Cardiac fibroblast (primary cell): ENCODE measurements at regions not wholly inside any gene's neighbourhood (a gene's known extent, or its start where the extent isn't known, plus 50 kb on each side); places are given as distances from the start of the nearest gene placed in this dataset.

Source experiments
- DNase-seq, 2 donors: peaks; one replicate each; pipeline versions ENCODE4 v3.0.0 to v3.0.0-alpha.2; 2010; ENCODE audit warnings: low read depth in 2 of 2
- H3K4me3 ChIP-seq, 2 donors: replicated peaks in 1 of 2; 1 replicate in 1 of 2; 2 replicates in 1 of 2; pipeline ENCODE4 v1.5.1; 2011; ENCODE audit warnings: low read depth in 2 of 2, low read length in 2 of 2, mild to moderate bottlenecking in 2 of 2, moderate library complexity in 1 of 2
- TF ChIP-seq, protein P1 (sequence below): IDR thresholded peaks from one replicate; pipeline ENCODE4 v1.5.1; 2011; ENCODE audit warnings: low read depth, mild to moderate bottlenecking, low read length, inconsistent platforms

DNA sequence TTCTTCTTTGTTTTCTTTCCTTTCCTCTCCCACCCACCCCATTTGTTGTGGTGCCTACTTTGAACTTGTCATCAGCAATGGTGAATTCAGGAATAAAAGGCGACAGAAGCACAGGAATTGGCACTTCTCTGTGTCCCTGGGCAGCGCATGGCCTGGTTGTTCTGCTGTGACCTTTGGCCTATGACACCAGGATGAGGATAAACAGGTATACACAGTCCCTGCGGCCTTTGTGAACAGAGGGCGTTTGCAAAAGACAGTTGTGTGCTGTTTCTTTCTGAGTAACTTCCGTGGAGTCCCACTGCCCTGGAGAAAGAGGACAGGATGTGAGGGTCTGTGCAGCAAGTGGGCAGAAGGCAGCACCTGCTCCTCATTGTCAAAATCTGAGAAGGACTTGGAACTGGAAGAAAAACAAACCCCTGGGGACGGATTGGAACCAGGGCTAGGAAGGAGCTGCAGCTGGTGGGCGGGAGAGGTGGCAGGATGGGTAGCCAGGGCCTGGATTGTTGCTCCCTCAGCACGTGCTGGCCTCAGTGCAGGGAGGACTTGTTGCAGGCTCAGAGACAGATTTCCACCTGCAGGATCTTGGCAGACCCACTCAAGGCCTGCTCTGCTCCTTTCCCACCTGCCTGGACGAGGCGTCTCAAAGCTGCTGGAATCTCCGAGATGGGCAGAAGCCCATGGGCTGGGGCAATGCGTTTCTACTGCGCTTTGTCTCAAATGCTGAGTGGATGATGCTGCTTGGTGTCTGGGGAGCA, 159.5 kb downstream of the ACKR3 start:
- TF ChIP-seq, protein P1, sequence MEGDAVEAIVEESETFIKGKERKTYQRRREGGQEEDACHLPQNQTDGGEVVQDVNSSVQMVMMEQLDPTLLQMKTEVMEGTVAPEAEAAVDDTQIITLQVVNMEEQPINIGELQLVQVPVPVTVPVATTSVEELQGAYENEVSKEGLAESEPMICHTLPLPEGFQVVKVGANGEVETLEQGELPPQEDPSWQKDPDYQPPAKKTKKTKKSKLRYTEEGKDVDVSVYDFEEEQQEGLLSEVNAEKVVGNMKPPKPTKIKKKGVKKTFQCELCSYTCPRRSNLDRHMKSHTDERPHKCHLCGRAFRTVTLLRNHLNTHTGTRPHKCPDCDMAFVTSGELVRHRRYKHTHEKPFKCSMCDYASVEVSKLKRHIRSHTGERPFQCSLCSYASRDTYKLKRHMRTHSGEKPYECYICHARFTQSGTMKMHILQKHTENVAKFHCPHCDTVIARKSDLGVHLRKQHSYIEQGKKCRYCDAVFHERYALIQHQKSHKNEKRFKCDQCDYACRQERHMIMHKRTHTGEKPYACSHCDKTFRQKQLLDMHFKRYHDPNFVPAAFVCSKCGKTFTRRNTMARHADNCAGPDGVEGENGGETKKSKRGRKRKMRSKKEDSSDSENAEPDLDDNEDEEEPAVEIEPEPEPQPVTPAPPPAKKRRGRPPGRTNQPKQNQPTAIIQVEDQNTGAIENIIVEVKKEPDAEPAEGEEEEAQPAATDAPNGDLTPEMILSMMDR: no peak
- H3K4me3 ChIP-seq: no peak overlapping the region
- DNase-seq: no peak

DNA sequence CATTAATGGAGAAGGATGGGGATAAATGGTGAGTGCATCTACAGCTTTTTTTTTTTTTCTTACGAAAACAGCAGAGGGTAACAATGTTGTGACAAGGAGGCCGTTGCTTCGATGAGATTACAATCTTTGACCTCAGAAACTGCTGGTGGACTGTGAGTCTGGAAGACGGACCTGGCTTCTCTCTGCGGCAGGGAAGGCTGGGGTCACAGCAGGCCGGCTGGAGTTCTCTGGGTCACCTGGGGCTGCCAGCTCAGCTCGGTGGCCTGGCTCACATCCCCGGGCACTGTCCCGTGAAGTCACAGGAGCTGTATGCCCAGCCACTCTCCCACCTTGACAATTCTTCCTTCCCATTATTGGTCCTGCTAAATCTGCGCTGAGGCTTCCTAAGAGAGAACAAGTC, 160.8 kb downstream of the ACKR3 start:
- DNase-seq: no peak
- no peak overlapping the region for H3K4me3 ChIP-seq
- TF ChIP-seq, protein P1: no peak

DNA sequence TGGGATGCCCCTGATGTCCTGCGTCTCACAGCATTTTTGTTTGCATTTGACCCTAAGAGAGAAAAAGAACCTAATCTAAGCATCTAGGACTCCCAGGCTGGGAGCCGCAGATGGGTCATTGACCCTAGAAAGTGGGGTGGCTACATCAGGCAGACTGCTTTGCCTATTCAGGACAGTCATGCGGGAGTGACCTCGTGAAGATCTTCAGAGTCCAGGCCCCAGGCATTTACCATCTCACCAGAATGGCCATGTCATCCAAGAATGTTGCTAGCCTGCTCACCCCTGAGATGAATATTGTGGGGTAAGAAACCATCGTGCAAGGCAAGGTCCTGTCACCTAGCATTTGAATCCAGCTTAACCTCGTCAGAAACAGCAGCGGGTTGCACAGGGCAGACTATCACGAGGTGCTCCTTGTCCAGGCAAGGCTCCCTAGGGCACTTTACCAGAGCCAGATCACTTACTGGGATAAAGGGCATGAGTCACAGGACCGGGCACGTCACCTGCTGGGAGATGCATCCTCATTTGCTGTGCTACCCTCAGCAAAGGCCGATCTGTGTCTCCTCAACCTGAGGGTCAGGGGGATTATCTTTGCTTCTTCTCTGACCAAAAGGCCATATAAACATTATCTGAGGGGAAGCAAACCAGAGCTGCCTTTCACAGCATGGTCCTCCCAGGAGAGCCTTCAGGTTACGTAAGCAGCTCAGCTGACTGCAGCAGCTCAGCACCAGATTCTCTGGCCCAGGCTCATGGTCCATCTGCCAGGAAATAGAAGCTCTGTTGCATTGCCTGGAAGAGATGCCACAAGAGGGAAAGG, 162.3 kb downstream of the ACKR3 start:
- TF ChIP-seq, protein P1: no peak

DNA sequence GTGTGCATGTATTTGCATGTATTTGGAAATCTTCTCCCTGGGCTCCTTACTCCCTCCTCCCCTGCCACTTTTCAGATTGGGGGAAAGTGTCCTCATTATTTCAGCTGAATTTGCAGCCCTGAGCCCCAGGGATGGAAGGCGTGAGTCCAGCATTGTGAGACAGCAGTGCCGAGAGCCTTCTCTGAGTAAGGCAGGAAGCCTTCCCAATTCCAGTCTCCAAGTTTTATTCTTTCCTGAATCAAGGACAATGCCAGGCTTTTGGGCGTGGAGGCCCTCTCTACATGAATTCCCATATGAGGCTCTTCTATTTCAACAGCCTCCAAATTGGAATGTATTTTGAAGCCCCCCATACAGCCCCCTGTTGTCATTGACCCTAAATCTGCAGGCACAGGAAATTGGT, 163.5 kb downstream of the ACKR3 start:
- TF ChIP-seq, protein P1: no peak
- DNase-seq: no peak
- no peak overlapping the region for H3K4me3 ChIP-seq

More for the DNA sequence above, 162.3 kb downstream of the ACKR3 start:
- H3K4me3 ChIP-seq: no peak overlapping the region
- peak; percentile 61 to 96 for DNase-seq

DNA sequence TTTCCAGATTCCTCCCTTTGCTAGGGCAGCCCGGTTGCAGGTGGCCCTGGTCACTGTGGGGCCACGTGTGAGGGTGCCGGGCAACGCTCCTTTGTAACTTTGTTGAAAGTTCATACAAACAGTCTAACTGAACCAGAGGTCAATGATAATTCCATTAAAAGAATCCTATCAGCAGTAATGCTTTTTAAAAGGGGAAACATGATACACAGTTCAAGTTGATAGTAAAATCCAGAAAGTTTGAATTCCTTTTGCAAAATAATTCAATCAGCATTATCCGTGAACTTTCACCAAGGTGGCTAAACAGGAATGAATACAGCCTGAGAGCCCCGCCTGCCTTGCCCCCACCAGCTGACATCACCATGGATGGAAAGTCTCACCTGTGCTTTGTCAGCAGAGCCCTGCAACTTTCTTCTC, 166.2 kb downstream of the ACKR3 start:
- TF ChIP-seq, protein P1: no peak
- no peak overlapping the region for H3K4me3 ChIP-seq
- no peak for DNase-seq

DNA sequence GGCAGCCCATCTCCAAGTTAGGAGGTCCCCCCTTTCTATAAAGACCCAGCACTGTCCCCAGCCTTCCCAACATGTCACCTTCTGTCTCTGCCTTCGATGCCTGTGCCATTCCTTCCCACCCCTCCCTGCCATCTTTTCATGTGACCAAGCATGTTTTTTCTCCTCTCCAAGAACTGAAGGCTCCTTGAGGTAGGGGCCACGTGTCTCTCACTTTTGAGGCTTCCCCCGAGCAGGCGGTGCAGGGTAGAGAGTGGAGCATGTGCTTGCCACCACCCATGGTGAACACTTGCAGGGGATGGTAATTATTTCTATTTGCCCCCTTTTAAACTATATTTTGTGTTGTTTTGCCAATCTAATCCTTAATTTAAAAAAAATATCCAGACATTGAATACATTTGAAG, 168.4 kb downstream of the ACKR3 start:
- TF ChIP-seq, protein P1: no peak

More for the DNA sequence above, 168.4 kb downstream of the ACKR3 start:
- no peak for DNase-seq
- H3K4me3 ChIP-seq: no peak overlapping the region
